ENCODE measurements at regions not wholly inside any gene's neighbourhood (a gene's known extent, or its start where the extent isn't known, plus 50 kb on each side); places are given as distances from the start of the nearest gene placed in this dataset.
"Not testable (repeated sequence)": the region's sequence is repeated elsewhere in the genome, so short reads cannot be mapped to it uniquely, and the experiment has no call there.

- no peak for DNase-seq (ENCODE audit: low read depth)
Observed at GRCh38 chr12:114501474-114501807, 95.5 kb upstream of the TBX5 start.

GRCh38 chr12:114500775-114501473, 95.0 kb upstream of the TBX5 start:
- no peak for DNase-seq (ENCODE audit: low read depth)

GRCh38 chr12:114500131-114500530, 94.2 kb upstream of the TBX5 start:
- DNase-seq (ENCODE audit: low read depth), result no peak

- DNase-seq (ENCODE audit: low read depth), result no peak
Observed at GRCh38 chr12:114499338-114499737, 93.4 kb upstream of the TBX5 start.

GRCh38 chr12:114491916-114492315, 86.0 kb upstream of the TBX5 start:
- no peak for DNase-seq (ENCODE audit: low read depth)

- DNase-seq (ENCODE audit: low read depth), result not testable (repeated sequence)
Observed at GRCh38 chr12:114484822-114485459, 79.0 kb upstream of the TBX5 start.

DNA sequence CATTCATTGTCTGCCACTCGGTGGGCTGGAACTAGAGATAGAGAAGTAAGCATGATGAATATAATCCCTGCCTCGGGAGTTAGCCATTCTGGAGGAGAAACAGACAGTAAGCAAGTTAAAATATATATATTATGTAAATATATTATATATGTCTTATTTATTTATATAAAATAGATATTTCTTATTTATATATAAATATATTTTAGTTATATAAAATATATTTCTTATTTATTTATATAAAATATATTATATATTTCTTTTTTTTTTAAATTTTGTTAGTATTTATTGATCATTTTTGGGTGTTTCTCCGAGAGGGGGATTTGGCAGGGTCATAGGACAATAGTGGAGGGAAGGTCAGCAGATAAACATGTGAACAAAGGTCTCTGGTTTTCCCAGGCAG, 78.1 kb upstream of the TBX5 start:
- no peak for DNase-seq (ENCODE audit: low read depth)

- DNase-seq (ENCODE audit: low read depth), result no peak
Observed at GRCh38 chr12:114481200-114481535, 75.2 kb upstream of the TBX5 start.

DNA sequence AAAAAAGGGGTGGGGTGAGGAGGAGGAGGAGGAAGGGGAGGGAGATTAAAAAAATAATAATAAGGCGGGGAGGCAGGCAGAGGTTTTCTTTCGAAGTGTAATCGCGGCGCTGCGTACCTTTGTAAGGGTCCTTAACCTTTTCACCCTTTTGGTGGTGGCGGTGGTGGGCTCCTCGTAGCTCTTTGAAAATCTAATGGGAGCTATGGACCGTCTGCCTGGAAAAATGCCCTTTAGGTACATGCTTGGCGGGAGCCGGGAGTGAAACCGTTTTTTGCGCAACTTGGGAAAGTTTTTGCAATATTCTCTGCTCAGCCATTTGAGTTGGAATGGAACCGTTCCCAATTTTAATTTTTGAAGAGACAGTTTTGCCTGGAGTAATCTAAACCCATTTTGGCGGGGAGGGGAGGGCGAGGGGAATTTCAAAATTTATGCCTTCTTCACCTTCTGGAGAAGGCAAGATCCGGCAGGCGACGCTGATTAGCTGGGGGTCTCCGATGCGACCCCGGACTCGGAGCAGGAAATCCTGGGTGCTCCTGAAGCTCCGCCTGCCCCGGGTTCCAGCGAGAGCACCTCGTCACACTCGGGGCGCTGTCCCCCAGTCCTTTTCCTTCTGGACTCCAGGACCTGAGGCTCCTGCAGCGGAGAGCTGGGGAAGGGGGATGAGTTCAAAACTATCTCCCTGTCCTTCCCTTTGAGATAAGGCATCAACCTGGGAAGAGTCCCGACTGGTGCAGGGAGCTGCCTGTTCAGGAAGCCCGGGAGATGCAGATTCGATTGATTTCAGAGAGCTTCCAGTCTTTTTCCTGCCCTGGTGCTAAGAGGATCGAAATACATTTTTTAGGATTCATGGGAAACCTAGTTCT, 74.6 kb upstream of the TBX5 start:
- peak; percentile 6 for DNase-seq (ENCODE audit: low read depth)

DNA sequence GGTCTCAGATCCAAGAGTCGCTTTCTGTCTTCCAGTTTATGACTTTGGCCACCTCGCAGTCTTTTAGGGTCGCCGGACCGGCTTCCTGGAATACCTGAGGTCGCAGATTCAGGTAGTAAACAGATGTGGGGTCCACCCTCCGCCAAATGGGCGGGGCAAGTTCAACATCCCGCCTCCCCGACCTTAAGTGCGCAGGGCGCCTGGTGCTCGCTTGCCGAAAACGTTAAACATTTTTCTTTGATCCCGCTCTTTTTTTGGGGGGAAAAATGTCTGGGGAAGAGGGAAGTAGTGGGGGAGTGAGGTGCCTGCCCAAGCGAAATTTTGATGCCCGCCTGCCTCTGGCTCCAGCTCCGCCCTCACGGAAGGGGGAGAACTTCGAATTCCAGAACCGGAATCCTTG, 73.9 kb upstream of the TBX5 start:
- DNase-seq (ENCODE audit: low read depth), result no peak

GRCh38 chr12:114478865-114479264, 72.9 kb upstream of the TBX5 start:
- no peak for DNase-seq (ENCODE audit: low read depth)

- DNase-seq (ENCODE audit: low read depth), result no peak
Observed at GRCh38 chr12:114477989-114478395, 72.0 kb upstream of the TBX5 start.

GRCh38 chr12:114476159-114476558, 70.2 kb upstream of the TBX5 start:
- DNase-seq (ENCODE audit: low read depth), result peak; percentile 1

- no peak for DNase-seq (ENCODE audit: low read depth)
Observed at GRCh38 chr12:114473717-114474116, 67.8 kb upstream of the TBX5 start.

GRCh38 chr12:114473018-114473417, 67.1 kb upstream of the TBX5 start:
- no peak for DNase-seq (ENCODE audit: low read depth)

GRCh38 chr12:114457620-114458019, 51.7 kb upstream of the TBX5 start:
- no peak for DNase-seq (ENCODE audit: low read depth)
